ENCODE measurements at regions not wholly inside any gene's neighbourhood (a gene's known extent, or its start where the extent isn't known, plus 50 kb on each side); places are given as distances from the start of the nearest gene placed in this dataset.

DNA sequence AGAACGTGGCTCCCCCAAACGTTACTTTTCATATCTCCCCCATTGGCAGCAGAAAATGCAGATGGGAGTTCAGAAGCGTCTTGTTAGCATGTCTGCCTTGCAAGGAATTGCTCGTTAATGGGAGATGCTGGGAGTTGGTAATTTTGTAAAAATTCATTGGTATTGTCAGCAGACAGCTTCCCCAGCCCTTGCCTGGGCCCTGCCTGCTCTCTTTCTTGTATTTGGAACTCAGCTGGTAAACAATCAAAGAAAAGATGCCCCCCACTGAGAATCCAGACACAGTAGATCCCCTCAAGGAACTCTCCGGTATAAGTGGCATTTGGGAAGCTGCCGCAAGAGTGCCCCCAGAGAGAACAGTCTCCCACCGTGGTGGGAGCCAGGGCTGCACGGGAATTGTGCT is 94.4 kb upstream of the IGSF21 start:
- DNase-seq = no peak

DNA sequence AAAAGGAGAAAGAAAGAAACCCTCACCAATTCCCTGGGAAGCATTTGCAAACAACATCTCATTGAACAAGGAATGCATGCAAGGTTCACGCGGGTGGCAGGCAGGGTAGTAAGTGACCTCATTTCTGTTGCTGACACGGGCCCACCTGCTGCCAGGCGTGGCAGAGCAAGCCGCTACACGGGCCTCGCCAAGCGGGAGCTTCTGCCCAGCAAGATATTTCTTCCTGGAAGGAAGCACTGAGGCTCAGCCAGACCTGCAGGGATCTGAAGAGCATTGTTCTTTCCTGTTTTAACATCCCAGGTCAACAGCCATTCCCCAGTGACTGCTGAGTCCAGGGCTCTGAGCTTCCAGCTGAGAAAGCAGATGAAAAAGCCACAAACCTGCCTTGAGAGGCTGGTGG is 91.9 kb upstream of the IGSF21 start:
- DNase-seq = no peak

DNA sequence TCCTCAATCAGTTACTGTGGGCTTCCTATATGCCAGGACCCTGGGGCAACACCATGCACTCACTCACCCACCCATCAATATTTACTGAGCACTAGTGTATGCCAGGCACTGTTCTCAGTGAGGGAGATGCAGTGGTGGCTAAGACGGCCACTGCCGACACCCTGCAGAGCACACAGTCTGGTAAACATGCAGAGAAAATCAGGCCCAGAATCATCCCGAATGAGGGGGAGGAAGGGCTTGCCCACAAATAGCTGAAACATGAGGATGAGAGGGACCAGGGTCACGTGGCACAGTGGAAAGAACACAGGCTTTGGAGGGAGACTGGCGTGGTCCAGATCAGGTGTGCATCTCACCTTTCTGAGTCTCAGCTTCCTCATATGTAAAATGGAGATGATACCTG is 89.2 kb upstream of the IGSF21 start:
- no peak for DNase-seq

DNA sequence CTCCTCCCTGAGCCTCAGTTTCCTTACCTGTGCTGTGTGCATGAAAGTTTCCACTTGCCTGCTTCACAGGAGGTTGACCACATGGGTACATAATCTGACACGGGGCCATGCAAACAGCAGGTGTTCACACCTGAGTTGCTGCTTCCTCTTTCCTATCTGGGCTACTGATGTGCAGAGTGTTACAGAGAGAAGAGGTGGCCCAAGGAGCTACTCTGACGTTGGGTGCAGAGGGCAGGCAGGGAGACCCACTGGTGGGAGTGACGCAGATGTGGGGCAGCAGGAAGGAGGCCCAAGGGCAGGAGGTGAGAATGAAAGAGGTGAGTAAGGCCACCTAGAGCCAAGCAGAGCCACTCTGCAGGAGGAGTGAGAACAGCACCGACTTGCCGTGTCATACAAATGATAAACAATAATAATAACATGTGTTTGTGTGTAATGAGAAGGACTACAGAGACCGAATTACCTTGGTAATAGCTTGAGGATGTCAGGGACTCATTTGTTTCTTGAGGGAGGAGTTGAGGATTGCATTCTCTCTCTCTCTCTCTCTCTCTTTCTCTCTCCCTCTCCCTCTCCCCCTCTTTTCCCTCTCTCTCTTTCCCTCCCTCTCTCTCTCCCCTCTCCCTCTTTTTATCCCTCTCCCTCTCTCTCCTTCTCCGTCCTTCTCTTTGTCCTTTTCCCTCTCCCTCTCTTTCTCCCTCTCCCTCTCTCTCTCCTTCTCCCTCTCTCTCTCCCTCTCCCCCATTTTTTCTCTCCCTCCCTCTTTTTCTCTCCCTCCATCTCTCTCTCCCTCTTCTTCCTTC is 87.4 kb upstream of the IGSF21 start:
- DNase-seq = no peak

DNA sequence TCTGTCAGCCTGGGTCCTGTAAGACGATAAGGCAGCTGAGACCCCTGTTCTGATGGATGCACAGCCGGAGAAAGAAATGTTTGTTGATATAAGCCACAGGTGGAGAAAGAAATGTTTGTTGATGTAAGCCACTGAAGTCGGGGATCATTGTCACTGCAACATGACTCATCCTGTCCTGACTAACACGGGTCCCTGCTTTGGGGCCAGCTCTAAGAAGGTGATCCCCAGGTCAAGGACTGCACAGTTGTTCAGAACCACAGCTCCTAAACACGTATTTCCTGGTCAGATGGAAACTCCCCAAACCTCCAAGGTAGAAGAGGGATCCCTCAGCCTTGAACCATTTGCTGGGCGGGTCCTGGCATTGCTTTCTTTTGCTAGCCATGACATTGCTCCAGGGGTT is 86.4 kb upstream of the IGSF21 start:
- no peak for DNase-seq

DNA sequence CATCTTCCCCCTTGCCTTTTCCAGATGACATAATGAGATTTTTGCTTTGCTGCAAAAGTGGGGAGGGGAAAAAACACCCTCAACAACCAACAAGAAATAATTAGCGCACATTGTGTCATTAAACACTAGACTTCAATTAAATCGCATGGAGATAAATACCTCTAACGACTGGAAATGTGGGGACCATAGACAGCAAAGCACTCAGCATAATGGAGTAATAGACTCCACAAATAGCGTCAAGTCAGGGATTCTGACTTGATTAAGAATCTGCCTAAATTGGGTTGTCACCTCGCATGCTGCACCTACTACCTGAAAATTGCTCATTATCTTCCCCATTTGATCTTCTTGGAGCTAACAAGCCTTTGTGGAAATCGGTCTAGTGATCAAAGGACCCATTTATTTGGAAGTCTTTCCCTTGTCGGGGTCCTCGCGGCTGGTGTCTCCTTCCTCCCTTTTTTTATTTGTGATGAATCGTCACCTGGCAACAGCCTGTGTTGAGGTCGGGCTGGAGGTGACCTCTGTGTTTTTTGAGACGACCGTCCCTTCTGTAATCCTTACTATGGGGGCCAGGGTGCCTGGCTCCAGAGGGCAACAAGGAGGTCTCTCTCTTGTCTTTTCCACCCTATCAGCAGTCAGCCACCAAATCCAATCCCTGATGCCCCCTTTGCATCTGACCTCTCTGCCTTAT is 75.3 kb upstream of the IGSF21 start:
- DNase-seq = no peak

DNA sequence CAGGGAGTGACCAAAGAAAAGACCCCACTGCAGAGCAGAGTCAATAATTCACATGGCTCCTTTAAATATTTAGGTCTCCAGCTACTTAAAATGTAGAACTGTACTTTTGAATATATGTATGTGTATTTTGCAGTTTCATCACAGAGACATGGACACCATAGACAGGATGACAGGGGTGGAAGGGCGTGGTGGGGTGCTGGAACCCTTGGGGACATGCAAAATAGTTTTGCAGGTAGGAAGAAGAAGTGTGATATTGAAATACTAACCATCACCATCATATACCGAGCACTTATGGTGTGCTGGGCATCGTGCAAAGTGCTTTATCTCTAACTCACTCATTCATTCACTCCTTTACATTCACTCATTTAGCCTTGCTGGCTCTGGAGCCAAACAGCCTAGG is 72.5 kb upstream of the IGSF21 start:
- DNase-seq = no peak

DNA sequence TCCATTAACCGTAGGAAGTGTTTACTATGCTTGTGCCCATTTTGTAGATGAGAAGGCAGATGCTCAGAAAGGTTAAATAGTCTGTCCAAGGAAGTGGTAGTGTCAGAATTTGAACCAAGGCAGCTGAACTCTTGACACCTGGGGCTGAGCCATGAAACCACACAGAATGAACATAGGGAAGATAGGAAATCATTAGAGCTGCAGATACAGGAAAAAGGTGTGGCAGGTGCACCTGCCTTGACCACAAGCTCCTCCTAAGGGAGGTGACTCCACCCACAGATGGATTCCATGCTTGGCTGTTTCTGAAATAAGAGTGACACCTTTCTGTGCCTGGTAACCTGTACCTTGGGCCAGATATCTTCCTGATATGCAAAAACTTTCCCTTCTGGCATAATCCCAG is 69.9 kb upstream of the IGSF21 start:
- no peak for DNase-seq

DNA sequence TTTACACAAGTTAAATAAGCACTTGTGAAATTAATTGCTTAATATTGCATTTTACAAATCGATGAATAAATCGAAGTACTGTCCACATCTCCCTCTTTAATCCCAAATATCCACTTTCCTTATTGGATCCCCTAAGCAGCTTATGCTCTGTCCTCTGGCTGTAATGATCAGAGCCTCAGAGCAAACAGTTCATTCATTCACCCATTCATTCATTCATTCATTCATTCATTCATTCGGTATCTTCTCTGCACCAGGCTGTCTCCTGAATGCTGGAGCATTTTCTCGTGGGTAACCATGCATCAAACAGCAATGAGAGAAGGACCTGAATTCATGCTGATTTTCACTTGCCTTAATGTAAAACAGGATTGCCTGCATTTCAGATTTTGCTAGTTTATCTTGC is 69.5 kb upstream of the IGSF21 start:
- no peak for DNase-seq

DNA sequence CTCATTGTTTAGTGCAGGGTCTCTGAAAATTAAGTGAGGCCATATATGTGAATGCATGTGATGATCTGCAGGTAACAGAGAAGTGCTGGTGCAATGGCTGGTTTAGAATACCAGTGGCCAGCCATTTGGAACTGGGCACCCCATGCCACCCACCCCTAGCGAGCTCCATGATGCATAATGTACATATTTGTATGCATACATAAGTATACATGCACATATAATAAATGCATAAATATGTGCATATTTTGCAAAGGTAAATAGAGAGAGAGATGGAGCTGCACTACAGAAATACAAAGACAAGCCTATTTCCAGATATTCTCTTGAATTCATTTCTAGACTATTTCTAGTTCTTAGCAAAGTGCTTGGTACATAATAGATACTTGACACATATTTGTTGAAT is 68.5 kb upstream of the IGSF21 start:
- DNase-seq = no peak

DNA sequence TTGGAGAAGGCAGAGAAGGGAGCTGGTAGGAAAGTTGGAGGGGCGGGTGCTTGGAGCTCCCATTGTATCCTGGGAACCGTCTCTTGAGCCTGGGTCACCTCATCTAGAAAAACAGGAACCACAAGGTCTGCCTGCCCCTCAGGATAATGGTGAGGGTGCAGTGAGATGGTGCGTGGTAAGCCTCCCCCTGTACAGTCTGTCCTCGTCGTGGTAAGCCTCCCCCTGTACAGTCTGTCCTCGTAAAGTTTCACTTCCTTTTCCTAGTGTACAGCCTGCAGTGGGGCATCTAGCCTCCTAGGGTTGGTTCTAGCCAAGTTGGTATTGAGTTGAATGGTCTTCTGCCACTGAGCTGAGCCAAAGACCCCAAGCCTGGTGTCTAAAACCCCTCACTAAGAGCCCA is 66.5 kb upstream of the IGSF21 start:
- DNase-seq = no peak

DNA sequence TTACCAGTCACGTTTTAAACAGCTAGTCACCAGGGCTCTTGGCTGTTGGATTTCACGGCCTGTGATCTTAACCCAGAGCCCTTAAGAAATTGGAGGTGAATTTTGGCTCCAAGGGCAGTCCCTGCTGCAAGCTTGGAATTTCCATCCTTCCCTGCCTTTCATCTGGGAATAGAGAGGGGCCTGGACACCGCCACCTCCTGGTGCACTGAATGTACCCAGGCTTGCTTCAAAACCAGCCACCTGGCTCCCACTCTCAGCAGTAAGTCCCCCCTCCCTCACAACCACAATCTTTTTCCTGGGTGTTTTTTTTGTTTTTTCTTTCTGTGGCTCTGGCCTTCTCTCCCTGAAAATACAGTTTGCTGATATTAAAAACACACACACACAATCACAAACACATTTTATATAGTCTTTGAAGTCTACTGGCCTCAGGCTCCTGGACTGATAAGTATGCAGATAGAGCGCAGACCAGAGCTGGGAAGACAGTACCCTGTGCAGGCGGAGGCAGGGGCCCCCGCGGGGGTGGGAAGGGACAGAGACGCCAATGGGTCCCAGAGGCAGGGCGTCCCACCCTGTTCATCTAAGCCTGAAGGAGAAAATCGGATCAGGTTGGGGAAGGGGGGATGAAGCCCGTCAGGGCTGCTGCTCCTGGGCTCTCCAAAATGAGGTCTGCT is 65.8 kb upstream of the IGSF21 start:
- DNase-seq = no peak

DNA sequence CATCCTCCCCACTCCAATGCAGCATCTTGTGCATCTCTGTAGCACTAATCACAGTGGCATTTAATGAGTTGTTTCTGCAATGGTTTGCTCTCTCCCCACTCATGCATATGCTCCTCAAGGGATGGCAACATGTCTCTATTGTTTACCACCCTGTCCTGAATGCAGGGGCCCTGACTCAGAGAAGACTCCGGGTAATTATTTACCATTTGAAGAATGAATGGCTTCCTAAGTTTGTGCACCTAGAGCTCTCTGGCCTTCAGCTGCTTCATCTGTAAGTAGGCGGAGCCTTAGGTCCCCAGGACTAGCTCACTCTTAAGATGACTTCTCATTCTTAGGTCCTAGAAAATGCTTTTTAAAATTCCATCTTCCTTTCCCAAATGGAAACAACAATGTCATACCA is 63.7 kb upstream of the IGSF21 start:
- DNase-seq = no peak

DNA sequence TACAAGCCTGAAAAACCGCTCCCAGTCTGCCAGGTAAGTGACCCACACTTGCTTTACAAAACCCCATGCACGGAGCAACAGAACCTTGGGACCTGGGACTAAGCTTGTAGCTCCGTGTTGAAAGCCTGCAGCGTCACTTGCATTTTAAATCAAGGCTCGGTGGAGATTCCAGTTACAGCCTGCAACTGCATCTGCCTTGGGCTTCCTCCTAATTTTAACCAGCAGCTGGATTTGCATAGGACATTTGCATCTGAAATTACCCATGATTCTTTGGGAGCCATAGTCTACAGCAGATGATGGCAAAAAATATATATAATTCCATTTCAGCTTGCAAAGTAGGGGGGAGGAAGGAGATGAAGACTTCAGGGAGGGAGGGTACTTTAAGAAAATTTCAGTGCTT is 62.4 kb upstream of the IGSF21 start:
- no peak for DNase-seq

DNA sequence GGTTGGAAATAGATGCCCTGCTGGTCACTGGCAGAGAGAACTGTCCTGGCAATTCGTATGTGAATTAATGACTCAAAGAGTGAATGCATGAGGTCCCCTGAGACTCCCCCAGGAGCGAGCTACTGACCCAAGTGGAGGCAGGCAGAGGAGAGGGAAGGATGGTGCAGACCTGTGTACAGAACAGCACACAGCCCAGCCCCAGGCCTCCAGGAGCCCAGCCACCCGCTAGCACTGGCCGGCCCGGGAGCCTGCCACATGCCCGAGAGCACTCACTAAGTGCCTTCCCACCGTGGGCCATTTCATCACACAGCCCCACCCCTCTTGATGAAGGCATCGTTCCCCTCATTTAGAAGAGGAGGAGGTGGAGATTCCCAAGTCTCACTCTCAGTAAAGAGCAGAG is 62.0 kb upstream of the IGSF21 start:
- DNase-seq = no peak

DNA sequence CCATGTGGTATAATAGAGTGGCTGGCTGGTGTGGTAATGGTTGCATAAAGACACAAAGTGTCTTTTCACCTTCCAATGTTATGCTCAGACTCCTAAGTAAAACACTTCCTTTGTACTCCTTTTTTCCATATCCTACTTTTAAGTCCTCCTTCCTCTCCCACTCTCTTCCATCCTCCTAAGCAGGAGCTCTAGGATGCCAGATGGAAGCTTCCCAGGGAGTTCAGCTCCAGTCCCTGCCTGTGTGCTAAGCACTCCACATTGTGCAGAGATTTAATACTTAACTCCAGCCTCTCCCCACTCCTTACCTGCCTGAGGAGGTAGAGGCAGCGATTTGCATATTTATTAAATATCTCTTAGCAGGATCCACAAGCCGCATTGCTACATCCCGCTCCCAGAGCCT is 60.5 kb upstream of the IGSF21 start:
- DNase-seq = no peak

DNA sequence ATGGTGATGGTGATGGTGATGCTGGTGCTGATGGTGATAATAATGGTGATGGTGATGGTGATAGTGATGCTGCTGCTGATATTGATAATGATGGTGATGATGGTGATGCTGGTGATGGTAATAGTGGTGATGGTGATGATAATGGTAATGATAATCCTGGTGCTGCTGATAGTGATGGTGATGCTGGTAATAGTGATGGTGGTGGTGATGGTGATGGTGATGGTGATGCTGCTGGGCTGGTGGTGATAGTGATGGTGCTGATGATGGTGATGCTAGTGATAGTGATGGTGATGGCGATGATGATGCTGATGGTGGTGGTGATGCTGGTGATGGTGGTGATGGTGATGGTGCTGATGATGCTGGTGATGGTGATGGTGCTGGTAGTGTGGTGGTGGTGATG is 58.4 kb upstream of the IGSF21 start:
- no peak for DNase-seq

DNA sequence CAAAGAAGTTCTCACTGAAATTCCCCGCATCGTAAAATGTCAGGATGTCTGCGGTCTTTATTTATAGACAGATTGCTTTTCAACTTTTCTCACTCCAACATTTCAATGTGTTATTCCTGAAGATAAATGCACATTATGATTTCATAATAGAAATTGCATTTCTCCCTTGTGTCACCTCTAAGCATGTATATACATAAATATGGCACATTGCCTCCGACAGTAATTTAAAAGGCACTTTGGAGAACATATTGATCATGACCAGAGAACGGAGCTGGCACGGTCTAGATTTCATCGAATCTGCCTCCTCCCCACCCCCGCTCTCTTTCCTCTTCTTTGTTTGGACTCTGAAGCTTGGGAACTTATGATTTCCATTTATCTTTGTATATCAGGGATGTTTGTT is 54.9 kb upstream of the IGSF21 start:
- DNase-seq = no peak

DNA sequence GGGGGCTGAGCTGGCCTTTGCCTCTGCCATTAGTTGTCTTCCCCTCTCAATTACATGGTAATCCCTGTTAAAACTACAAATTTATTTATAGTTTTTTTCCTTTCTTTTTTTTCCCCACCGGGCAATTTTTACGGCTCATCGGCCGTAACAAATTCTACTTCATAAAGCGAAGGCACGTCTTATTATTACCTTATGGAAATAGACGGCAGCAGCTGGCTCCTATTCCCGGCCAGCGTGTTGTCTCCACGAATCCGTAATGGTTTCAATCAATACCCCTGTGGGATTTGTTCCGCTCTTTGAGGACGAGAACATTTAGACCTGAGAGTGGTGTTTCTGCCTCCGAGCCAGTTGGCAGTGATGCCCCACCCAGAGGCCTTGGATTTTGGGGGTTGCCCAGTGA is 52.4 kb upstream of the IGSF21 start:
- DNase-seq = no peak

DNA sequence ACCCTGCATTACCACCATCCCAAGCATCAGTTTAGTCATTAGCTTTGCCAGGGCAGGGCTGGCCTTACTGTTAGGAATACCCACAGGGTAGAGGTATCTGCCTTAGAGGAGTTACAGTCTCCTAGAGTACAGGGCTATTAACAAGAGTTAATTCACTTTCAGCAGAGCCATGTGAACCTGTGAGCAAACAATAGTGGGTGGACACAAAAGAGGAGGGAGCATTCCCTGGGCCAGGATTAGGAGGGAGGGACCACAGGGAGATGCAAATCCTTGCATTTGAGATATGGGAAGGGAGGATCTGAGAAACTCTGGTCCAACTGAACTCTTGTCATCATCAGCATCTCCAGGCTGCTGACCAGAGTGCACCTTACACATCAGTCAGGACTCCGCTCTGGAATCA is 51.1 kb upstream of the IGSF21 start:
- no peak for DNase-seq

DNA sequence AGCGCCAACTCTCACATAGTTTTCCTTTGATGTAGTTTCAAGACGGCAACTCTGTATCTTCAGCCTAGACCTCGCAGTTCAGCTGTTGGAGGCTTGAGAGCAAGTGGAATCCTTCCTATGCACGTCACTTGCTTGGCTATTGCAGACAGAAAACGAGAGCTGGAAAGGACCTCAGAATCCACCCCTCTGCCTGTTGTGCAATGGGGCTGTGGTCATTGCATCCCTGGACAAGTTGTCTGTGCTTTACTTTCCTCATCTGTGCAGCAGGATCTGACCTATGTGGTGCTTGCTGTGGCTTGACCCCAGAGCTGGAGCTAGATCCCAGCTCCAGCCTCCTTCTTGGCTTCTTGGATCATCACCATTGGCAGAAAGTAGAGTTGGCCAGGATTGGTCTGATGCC is 50.0 kb upstream of the IGSF21 start:
- no peak for DNase-seq
